Endodermal cell (in vitro differentiated cells): ENCODE measurements at regions not wholly inside any gene's neighbourhood (a gene's known extent, or its start where the extent isn't known, plus 50 kb on each side); places are given as distances from the start of the nearest gene placed in this dataset.

Experiments
- DNase-seq: peaks from one replicate; pipeline ENCODE4 v3.0.0-alpha.2; 2017
- H3K27ac ChIP-seq: 2 replicates; pipeline ENCODE4 v1.5.1; 2013; ENCODE audit warnings: mild to moderate bottlenecking, low read depth, low read length, moderate library complexity
- H3K27me3 ChIP-seq: 2 replicates; pipeline ENCODE4 v1.6.1; 2013; ENCODE audit warnings: mild to moderate bottlenecking, low read length, moderate library complexity; ENCODE audit not compliant: insufficient read depth, control insufficient read depth, poor library complexity, severe bottlenecking
- H3K36me3 ChIP-seq: 2 replicates; pipeline ENCODE4 v1.7.0; 2013; ENCODE audit warnings: mild to moderate bottlenecking, low read length, moderate library complexity; ENCODE audit not compliant: control insufficient read depth, insufficient read depth
- H3K4me1 ChIP-seq: one replicate; pipeline ENCODE4 v1.7.0; 2013; ENCODE audit warnings: low read length; ENCODE audit not compliant: control insufficient read depth, insufficient read depth
- H3K4me3 ChIP-seq: 2 replicates; pipeline ENCODE4 v1.5.1; 2013; ENCODE audit warnings: mild to moderate bottlenecking, low read length, moderate library complexity
- H3K9ac ChIP-seq: 2 replicates; pipeline ENCODE4 v1.6.1; 2013; ENCODE audit warnings: mild to moderate bottlenecking, low read length, moderate library complexity; ENCODE audit not compliant: poor library complexity, severe bottlenecking; ENCODE audit errors: extremely low read depth
- H3K9me3 ChIP-seq: 2 replicates; pipeline ENCODE4 v1.6.1; 2013; ENCODE audit warnings: mild to moderate bottlenecking, low read length, moderate library complexity; ENCODE audit not compliant: control insufficient read depth
- H3K27ac Mint-ChIP-seq: 2 replicates; pipeline ENCODE4 v1.8.0; 2020; ENCODE audit warnings: mixed read lengths
- H3K27me3 Mint-ChIP-seq: 2 replicates; pipeline ENCODE4 v1.8.0; 2021; ENCODE audit warnings: mild to moderate bottlenecking, mixed read lengths; ENCODE audit not compliant: insufficient read depth
- H3K36me3 Mint-ChIP-seq: 2 replicates; pipeline ENCODE4 v1.8.0; 2020; ENCODE audit warnings: low read depth, mixed read lengths
- H3K4me1 Mint-ChIP-seq: 2 replicates; pipeline ENCODE4 v1.8.0; 2020; ENCODE audit warnings: mixed read lengths
- H3K4me3 Mint-ChIP-seq: 2 replicates; pipeline ENCODE4 v1.8.0; 2020; ENCODE audit warnings: mild to moderate bottlenecking, moderate library complexity, mixed read lengths
- H3K9me3 Mint-ChIP-seq: 2 replicates; pipeline ENCODE4 v1.8.0; 2020; ENCODE audit warnings: mild to moderate bottlenecking, mixed read lengths
- CTCF ChIP-seq: fragments of 200-600 bp; sonication (generic); conservative IDR thresholded peaks from 2 replicates; pipeline ENCODE4 v1.5.0; 2021; ENCODE audit warnings: antibody characterized with exemption, mild to moderate bottlenecking
- WGBS, 2 experiments: methylation state at CpG; one replicate each; pipeline versions ENCODE4 v1.1.5 to v1.1.7; 2013; ENCODE audit warnings: missing lambda C conversion rate in 2 of 2, mixed read lengths in 1 of 2; ENCODE audit not compliant: insufficient coverage in 1 of 2, insufficient read length in 1 of 2; 5-methylcytosine and 5-hydroxymethylcytosine counted together

- H3K27ac Mint-ChIP-seq, result no peak overlapping the region
- 100% methylated on average over 1 of the region's 1 CpG; no CpG with 5 or more reads in 1 of the 2 experiments for WGBS, 2 experiments
These were observed 263.3 kb upstream of the RND3 start for GRCh38 chr2:150750720-150751119.

GRCh38 chr2:150742094-150742493 lies 254.6 kb upstream of the RND3 start:
- H3K36me3 ChIP-seq, result no peaks in the 10 kb centered on the region
- no peak overlapping the region for H3K27ac ChIP-seq
- H3K27me3 ChIP-seq, result no peaks in the 10 kb centered on the region
- no peaks in the 10 kb centered on the region for H3K9me3 ChIP-seq
- TF ChIP-seq CTCF, result no peak
- no peak for DNase-seq
- no peak overlapping the region for H3K4me3 Mint-ChIP-seq
- no peak overlapping the region for H3K4me3 ChIP-seq
- H3K4me1 ChIP-seq, result no peaks in the 10 kb centered on the region
- H3K9me3 Mint-ChIP-seq, result no peaks in the 10 kb centered on the region
- no peaks in the 10 kb centered on the region for H3K27me3 Mint-ChIP-seq
- H3K9ac ChIP-seq, result no peak overlapping the region
- no peaks in the 10 kb centered on the region for H3K36me3 Mint-ChIP-seq
- H3K27ac Mint-ChIP-seq, result no peak overlapping the region
- H3K4me1 Mint-ChIP-seq, result no peaks in the 10 kb centered on the region
- 89 to 100% methylated on average over 2 to 4 of the region's 4 CpGs for WGBS, 2 experiments

More at GRCh38 chr2:150750720-150751119, 263.3 kb upstream of the RND3 start:
- Mint-ChIP-seq H3K9me3 (no peaks in the 10 kb centered on the region), H3K4me3 (no peak overlapping the region), H3K27me3 (no peaks in the 10 kb centered on the region), H3K4me1 (no peaks in the 10 kb centered on the region), H3K36me3 (no peaks in the 10 kb centered on the region)
- Histone ChIP-seq H3K36me3 (no peaks in the 10 kb centered on the region), H3K27ac (no peak overlapping the region), H3K4me3 (no peak overlapping the region), H3K9ac (no peak overlapping the region), H3K27me3 (no peaks in the 10 kb centered on the region), H3K9me3 (no peaks in the 10 kb centered on the region), H3K4me1 (no peaks in the 10 kb centered on the region)
- TF ChIP-seq CTCF, result no peak
- DNase-seq, result no peak

GRCh38 chr2:150735894-150736498 lies 248.5 kb upstream of the RND3 start:
- WGBS, 2 experiments, result 45% methylated on average over 5 of the region's 5 CpGs; no CpG with 5 or more reads in 1 of the 2 experiments
- Histone ChIP-seq H3K4me1 (peaks cover 3% of the 10 kb centered on the region), H3K27me3 (no peaks in the 10 kb centered on the region), H3K9ac (no peak overlapping the region), H3K27ac (peak overlapping the region; percentile 42), H3K4me3 (no peak overlapping the region), H3K9me3 (no peaks in the 10 kb centered on the region), H3K36me3 (no peaks in the 10 kb centered on the region)
- H3K9me3 Mint-ChIP-seq, result no peaks in the 10 kb centered on the region
- DNase-seq, result no peak
- no peak overlapping the region for H3K27ac Mint-ChIP-seq
- no peak overlapping the region for H3K4me3 Mint-ChIP-seq
- peaks cover 2% of the 10 kb centered on the region for H3K4me1 Mint-ChIP-seq
- H3K36me3 Mint-ChIP-seq, result no peaks in the 10 kb centered on the region
- no peaks in the 10 kb centered on the region for H3K27me3 Mint-ChIP-seq
- TF ChIP-seq CTCF, result no peak
